HCT116 (cell line): ENCODE measurements at regions not wholly inside any gene's neighbourhood (a gene's known extent, or its start where the extent isn't known, plus 50 kb on each side); places are given as distances from the start of the nearest gene placed in this dataset.

Source experiments
- CBX3 ChIP-seq: IDR thresholded peaks from 2 replicates; pipeline ENCODE4 v1.6.1; 2012; ENCODE audit warnings: low read depth
- EGR1 ChIP-seq: IDR thresholded peaks from 2 replicates; pipeline ENCODE4 v1.6.1; 2012; ENCODE audit warnings: low read depth
- EZH2 ChIP-seq: fragments of 200-600 bp; sonication (generic); IDR thresholded peaks from 2 replicates; pipeline ENCODE4 v1.6.1; 2017; ENCODE audit warnings: antibody characterized with exemption, mixed run types
- FOSL1 ChIP-seq: IDR thresholded peaks from 2 replicates; pipeline ENCODE4 v1.6.1; 2012; ENCODE audit warnings: low read depth
- POLR2A ChIP-seq: IDR thresholded peaks from 2 replicates; pipeline ENCODE4 v1.7.0; 2011; ENCODE audit warnings: borderline replicate concordance; ENCODE audit not compliant: insufficient read depth, insufficient read length; ENCODE audit errors: extremely low read depth
- POLR2AphosphoS5 ChIP-seq: IDR thresholded peaks from 2 replicates; pipeline ENCODE4 v1.6.1; 2011; ENCODE audit warnings: mild to moderate bottlenecking, low read depth, low read length, moderate library complexity
- RAD21 ChIP-seq: IDR thresholded peaks from 2 replicates; pipeline ENCODE4 v1.6.1; 2012; ENCODE audit warnings: low read depth, mild to moderate bottlenecking
- SIN3A ChIP-seq: IDR thresholded peaks from 2 replicates; pipeline ENCODE4 v1.6.1; 2012; ENCODE audit warnings: low read depth
- ZNF274 ChIP-seq: fragments of 200-500 bp; sonication (Bioruptor generic); IDR thresholded peaks from 2 replicates; pipeline ENCODE4 v1.6.1; 2014; ENCODE audit warnings: mild to moderate bottlenecking, low read depth, low read length, inconsistent platforms
- TF ChIP-seq, protein P1 (sequence below), 3 experiments: fragments of 200-600 bp in 1 of 3; sonication (generic) in 1 of 3; IDR thresholded peaks in 2 of 3; conservative IDR thresholded peaks in 1 of 3; 2 replicates each; pipeline ENCODE4 v1.5.1; 2012 to 2017; ENCODE audit warnings: low read depth in 2 of 3, low read length in 2 of 3, antibody characterized with exemption in 1 of 3, borderline replicate concordance in 1 of 3, control low read depth in 1 of 3, mild to moderate bottlenecking in 1 of 3, mixed read lengths in 1 of 3, mixed run types in 1 of 3, moderate library complexity in 1 of 3; ENCODE audit not compliant: insufficient read depth in 1 of 3

DNA sequence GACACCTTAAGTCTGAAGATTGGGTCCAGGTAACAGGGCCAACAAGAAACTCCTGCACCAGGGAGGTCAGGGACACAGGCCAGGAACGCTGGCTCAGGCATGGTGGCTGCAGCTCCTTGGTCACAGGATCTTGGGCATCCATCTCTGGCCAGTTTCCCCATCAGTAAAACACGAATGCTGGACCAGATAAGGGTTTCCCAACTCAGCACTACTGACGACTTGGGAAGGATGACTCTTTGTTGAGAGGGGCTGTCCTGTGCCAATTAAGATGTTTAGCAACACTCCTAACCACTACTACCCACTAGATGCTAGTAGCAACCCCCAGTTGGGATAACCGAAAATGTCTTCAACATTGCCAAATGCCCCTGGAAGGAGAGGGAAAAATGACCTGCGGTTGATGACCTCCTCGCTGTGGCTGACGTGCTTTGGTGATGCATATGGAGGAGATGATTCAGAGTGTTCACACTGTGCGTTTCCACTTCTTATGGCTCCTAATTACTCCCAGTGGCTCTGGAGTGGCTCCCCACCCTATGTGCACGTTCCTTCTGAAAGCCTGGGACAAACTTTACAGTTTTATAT lies 261.9 kb downstream of the CDH26 start:
- no peak for TF ChIP-seq POLR2AphosphoS5
- TF ChIP-seq, protein P1, sequence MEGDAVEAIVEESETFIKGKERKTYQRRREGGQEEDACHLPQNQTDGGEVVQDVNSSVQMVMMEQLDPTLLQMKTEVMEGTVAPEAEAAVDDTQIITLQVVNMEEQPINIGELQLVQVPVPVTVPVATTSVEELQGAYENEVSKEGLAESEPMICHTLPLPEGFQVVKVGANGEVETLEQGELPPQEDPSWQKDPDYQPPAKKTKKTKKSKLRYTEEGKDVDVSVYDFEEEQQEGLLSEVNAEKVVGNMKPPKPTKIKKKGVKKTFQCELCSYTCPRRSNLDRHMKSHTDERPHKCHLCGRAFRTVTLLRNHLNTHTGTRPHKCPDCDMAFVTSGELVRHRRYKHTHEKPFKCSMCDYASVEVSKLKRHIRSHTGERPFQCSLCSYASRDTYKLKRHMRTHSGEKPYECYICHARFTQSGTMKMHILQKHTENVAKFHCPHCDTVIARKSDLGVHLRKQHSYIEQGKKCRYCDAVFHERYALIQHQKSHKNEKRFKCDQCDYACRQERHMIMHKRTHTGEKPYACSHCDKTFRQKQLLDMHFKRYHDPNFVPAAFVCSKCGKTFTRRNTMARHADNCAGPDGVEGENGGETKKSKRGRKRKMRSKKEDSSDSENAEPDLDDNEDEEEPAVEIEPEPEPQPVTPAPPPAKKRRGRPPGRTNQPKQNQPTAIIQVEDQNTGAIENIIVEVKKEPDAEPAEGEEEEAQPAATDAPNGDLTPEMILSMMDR (IDR thresholded peaks at IDR 0.05 in 2 of 3, conservative IDR thresholded peaks at IDR 0.05 in 1 of 3; ENCODE audit: borderline replicate concordance in 1 of 3, insufficient read depth in 1 of 3, low read depth in 2 of 3, low read length in 2 of 3): no peak
- TF ChIP-seq SIN3A: no peak
- TF ChIP-seq ZNF274: no peak
- TF ChIP-seq POLR2A: no peak
- TF ChIP-seq FOSL1: no peak
- no peak for TF ChIP-seq CBX3
- no peak for TF ChIP-seq EZH2
- TF ChIP-seq RAD21: no peak
- TF ChIP-seq EGR1: no peak
